Endothelial cell of umbilical vein (primary cell): ENCODE measurements at regions not wholly inside any gene's neighbourhood (a gene's known extent, or its start where the extent isn't known, plus 50 kb on each side); places are given as distances from the start of the nearest gene placed in this dataset.

Experiments used
- BruUV-seq: library from RNA; stranded (reverse); fragments of 400-500 nt; replicated peaks from 2 replicates; lab custom pipeline; 2021; lab: Mats Ljungman, UMichigan
- CTCF ChIA-PET: fragments of 300-600, 350-600 bp; sonication (Branson Sonifier 250); formaldehyde crosslinking; loops from one replicate; lab custom pipeline; 2021; ENCODE audit warnings: antibody characterized with exemption, inconsistent platforms; lab: Charles Lee
- POLR2A ChIA-PET: fragments of 300-600, 350-600 bp; sonication (Branson Sonifier 250); formaldehyde crosslinking; loops from one replicate; lab custom pipeline; 2021; ENCODE audit warnings: antibody characterized with exemption, inconsistent platforms; lab: Charles Lee
- DNase-seq: peaks from one replicate; pipeline ENCODE4 v3.0.0-alpha.2; 2011; ENCODE audit warnings: low read depth, low spot score
- FAIRE-seq: peaks from 2 replicates; lab custom pipeline; 2011; peaks lifted over from hg19 to GRCh38; lab: Jason Lieb, UNC
- H2AFZ ChIP-seq: 2 replicates; pipeline ENCODE4 v1.6.0; 2012; ENCODE audit warnings: low read depth, low read length, control low read depth, inconsistent platforms
- H3K27ac ChIP-seq: 2 replicates; pipeline ENCODE4 v1.5.1; 2011; ENCODE audit warnings: low read depth, mild to moderate bottlenecking, control low read depth, low read length, moderate library complexity; ENCODE audit not compliant: insufficient read depth
- H3K27me3 ChIP-seq, 2 experiments: 2 replicates each; pipeline versions ENCODE4 v1.6.0 to v1.6.1; 2011; ENCODE audit warnings: low read length in 2 of 2, mixed read lengths in 1 of 2; ENCODE audit not compliant: control insufficient read depth in 2 of 2, insufficient read depth in 2 of 2
- H3K36me3 ChIP-seq, 2 experiments: 2 replicates in 1 of 2; 3 replicates in 1 of 2; pipeline ENCODE4 v1.5.1; 2011; ENCODE audit warnings: low read length in 2 of 2, mild to moderate bottlenecking in 1 of 2, moderate library complexity in 1 of 2; ENCODE audit not compliant: control insufficient read depth in 2 of 2, insufficient read depth in 2 of 2; ENCODE audit errors: extremely low read depth in 1 of 2
- H3K4me1 ChIP-seq: 3 replicates; pipeline ENCODE4 v1.5.1; 2011; ENCODE audit warnings: mild to moderate bottlenecking, low read length; ENCODE audit not compliant: control insufficient read depth, insufficient read depth; ENCODE audit errors: extremely low read depth
- H3K4me2 ChIP-seq: 2 replicates; pipeline ENCODE4 v1.6.1; 2011; ENCODE audit warnings: low read length, control low read depth, mixed read lengths; ENCODE audit not compliant: insufficient read depth
- H3K4me3 ChIP-seq, 3 experiments: fragments of 200-600 bp in 1 of 3; sonication (generic), shearing (Covaris generic) in 1 of 3; replicated peaks in 1 of 3; 2 replicates each; pipeline ENCODE4 v1.5.1; 2011 to 2016; ENCODE audit warnings: control low read depth in 3 of 3, low read length in 3 of 3, mild to moderate bottlenecking in 2 of 3, inconsistent platforms in 1 of 3, low read depth in 1 of 3, moderate library complexity in 1 of 3; ENCODE audit not compliant: insufficient read depth in 1 of 3
- H3K79me2 ChIP-seq: 2 replicates; pipeline ENCODE4 v1.6.0; 2012; ENCODE audit warnings: low read length, inconsistent platforms; ENCODE audit not compliant: control insufficient read depth, insufficient read depth
- H3K9ac ChIP-seq: replicated peaks from 2 replicates; pipeline ENCODE3; 2011; ENCODE audit warnings: low read length, control low read depth; ENCODE audit not compliant: insufficient read depth; ENCODE audit errors: extremely low read depth
- H3K9me1 ChIP-seq: replicated peaks from 3 replicates; pipeline ENCODE4 v1.6.0; 2011; ENCODE audit warnings: mild to moderate bottlenecking, low read length; ENCODE audit not compliant: control insufficient read depth, insufficient read depth; ENCODE audit errors: extremely low read depth
- H3K9me3 ChIP-seq: replicated peaks from 2 replicates; pipeline ENCODE4 v1.5.1; 2012; ENCODE audit warnings: low read length, inconsistent platforms; ENCODE audit not compliant: control insufficient read depth, insufficient read depth
- H4K20me1 ChIP-seq: replicated peaks from 2 replicates; pipeline ENCODE3; 2011; ENCODE audit warnings: mild to moderate bottlenecking, low read length; ENCODE audit not compliant: control insufficient read depth, insufficient read depth; ENCODE audit errors: extremely low read depth
- EZH2 ChIP-seq: IDR thresholded peaks from 2 replicates; pipeline ENCODE4 v1.6.1; 2012; ENCODE audit warnings: borderline replicate concordance, low read depth, mild to moderate bottlenecking, moderate library complexity, low read length, inconsistent platforms; ENCODE audit not compliant: severe bottlenecking
- FOS ChIP-seq: IDR thresholded peaks from 2 replicates; pipeline ENCODE4 v1.6.1; 2011; ENCODE audit warnings: mild to moderate bottlenecking, low read length, moderate library complexity, borderline replicate concordance; ENCODE audit not compliant: insufficient read depth
- GATA2 ChIP-seq: IDR thresholded peaks from 2 replicates; pipeline ENCODE4 v1.7.0; 2011; ENCODE audit warnings: low read depth, mild to moderate bottlenecking, moderate library complexity, mixed read lengths, low read length; ENCODE audit not compliant: insufficient read length, insufficient read depth
- JUN ChIP-seq: IDR thresholded peaks from 2 replicates; pipeline ENCODE4 v1.6.1; 2011; ENCODE audit warnings: borderline replicate concordance, low read depth; ENCODE audit not compliant: insufficient read length, insufficient read depth
- MYC ChIP-seq: IDR thresholded peaks from one replicate; pipeline ENCODE4 v1.6.1; 2011; ENCODE audit warnings: mild to moderate bottlenecking, low read depth, low read length
- dilution Hi-C: fragments of 300-500 bp; cut with MboI; formaldehyde crosslinking; loops from one replicate; pipeline ENCODE4 v1.15.0; 2019; ENCODE audit warnings: low sequenced_read_pairs; ENCODE audit not compliant: extremely low pct_ligation_motif_present
- intact Hi-C: fragments of 100-400 bp; cut with micrococcal nuclease; formaldehyde crosslinking; loops from one replicate; pipeline ENCODE4 v1.10.0; 2022
- TF ChIP-seq, protein P1 (sequence below), 2 donors: IDR thresholded peaks; 1 replicate in 1 of 2; 2 replicates in 1 of 2; pipeline ENCODE4 v1.5.1; 2011; ENCODE audit warnings: low read length in 2 of 2, mild to moderate bottlenecking in 2 of 2, moderate library complexity in 2 of 2, control low read depth in 1 of 2, inconsistent platforms in 1 of 2, low read depth in 1 of 2; ENCODE audit not compliant: insufficient read depth in 1 of 2; ENCODE audit errors: extremely low read depth in 1 of 2

DNA sequence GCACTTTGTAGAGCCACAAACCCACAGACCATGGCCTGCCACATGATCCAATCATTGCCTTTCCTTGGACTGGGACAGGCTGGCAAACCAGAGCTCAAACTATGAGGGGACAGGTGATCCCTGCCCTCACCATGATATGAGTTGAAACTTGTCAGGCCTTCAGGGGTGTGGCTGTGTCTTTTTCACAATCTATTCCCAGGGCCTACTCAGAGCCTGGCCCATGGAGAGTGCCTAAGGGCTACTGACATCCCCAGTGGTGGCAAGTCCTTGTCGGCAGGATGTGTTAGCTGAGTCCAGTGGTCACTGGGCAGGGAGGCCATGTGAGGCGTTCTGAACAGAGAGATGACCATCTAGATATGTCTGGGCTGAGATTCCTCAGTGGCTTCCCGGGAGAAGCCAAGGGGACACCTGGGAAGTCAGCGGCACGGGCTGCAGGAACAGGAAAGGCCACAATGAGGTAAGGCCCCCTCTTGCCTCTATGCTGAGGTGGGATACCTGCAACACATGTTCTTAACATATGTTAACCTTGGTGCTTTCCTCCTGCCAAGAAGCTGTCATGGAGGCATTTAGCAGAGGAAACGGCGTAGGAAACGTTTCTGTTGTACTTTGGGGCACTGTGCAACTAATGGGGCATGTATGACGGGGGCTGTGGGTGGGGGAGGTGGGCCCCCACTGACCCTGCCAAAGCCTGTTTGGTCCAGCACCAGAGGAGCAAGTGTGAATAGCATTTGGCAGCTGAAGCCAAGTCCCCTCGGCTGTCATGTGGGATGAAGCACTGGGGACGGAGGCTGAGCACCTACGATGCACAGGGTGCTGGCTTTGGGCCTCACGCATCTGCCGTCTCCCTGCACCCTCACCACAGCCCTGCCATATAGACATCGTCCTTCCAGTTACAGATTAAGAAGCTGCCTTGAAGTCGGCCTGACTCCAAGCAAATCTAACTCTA is 384.0 kb downstream of the RPS24 start:
- no TSS peak for BruUV-seq
- POLR2A ChIA-PET = interaction anchor here (0.9 kb wide), 1 partner anchor 11 kb away, joined by 3 read pairs; no protein-coding TSS in a partner anchor
- dilution Hi-C loops = no loop called here

More for the DNA sequence above, 384.0 kb downstream of the RPS24 start:
- Histone ChIP-seq H3K27me3 (peaks cover 0 to 3% of the 10 kb centered on the region in 2 experiments), H3K4me2 (no peak overlapping the region), H3K79me2 (no peaks in the 10 kb centered on the region), H3K4me3 (no peak overlapping the region), H3K36me3 (no peaks in the 10 kb centered on the region), H3K27ac (no peak overlapping the region), H3K9me3 (no peaks in the 10 kb centered on the region), H2AFZ (no peak overlapping the region), H3K9ac (no peak overlapping the region), H3K4me1 (peaks cover 8% of the 10 kb centered on the region), H3K9me1 (no peaks in the 10 kb centered on the region), H4K20me1 (no peaks in the 10 kb centered on the region)
- intact Hi-C loops = loop anchor here (5.0 kb wide), 1 partner anchor 240 kb away; no protein-coding TSS in a partner anchor
- CTCF ChIA-PET = interaction anchor here (1.3 kb wide), 2 partner anchors 12 to 239 kb away, joined by 3 to 4 read pairs; no protein-coding TSS in a partner anchor
- TF ChIP-seq FOS = no peak
- TF ChIP-seq JUN = no peak
- TF ChIP-seq MYC = no peak
- TF ChIP-seq, protein P1, sequence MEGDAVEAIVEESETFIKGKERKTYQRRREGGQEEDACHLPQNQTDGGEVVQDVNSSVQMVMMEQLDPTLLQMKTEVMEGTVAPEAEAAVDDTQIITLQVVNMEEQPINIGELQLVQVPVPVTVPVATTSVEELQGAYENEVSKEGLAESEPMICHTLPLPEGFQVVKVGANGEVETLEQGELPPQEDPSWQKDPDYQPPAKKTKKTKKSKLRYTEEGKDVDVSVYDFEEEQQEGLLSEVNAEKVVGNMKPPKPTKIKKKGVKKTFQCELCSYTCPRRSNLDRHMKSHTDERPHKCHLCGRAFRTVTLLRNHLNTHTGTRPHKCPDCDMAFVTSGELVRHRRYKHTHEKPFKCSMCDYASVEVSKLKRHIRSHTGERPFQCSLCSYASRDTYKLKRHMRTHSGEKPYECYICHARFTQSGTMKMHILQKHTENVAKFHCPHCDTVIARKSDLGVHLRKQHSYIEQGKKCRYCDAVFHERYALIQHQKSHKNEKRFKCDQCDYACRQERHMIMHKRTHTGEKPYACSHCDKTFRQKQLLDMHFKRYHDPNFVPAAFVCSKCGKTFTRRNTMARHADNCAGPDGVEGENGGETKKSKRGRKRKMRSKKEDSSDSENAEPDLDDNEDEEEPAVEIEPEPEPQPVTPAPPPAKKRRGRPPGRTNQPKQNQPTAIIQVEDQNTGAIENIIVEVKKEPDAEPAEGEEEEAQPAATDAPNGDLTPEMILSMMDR (IDR thresholded peaks at IDR 0.05; ENCODE audit: extremely low read depth in 1 of 2, insufficient read depth in 1 of 2, low read depth in 1 of 2, low read length in 2 of 2) = no peak
- no peak for TF ChIP-seq GATA2
- no peak for TF ChIP-seq EZH2
- DNase-seq (no peak), FAIRE-seq (no peak)
